Endodermal cell (in vitro differentiated cells): ENCODE measurements at regions not wholly inside any gene's neighbourhood (a gene's known extent, or its start where the extent isn't known, plus 50 kb on each side); places are given as distances from the start of the nearest gene placed in this dataset.

Experiments used
- DNase-seq: peaks from one replicate; pipeline ENCODE4 v3.0.0-alpha.2; 2017
- H3K27ac ChIP-seq: 2 replicates; pipeline ENCODE4 v1.5.1; 2013; ENCODE audit warnings: mild to moderate bottlenecking, low read depth, low read length, moderate library complexity
- H3K27me3 ChIP-seq: 2 replicates; pipeline ENCODE4 v1.6.1; 2013; ENCODE audit warnings: mild to moderate bottlenecking, low read length, moderate library complexity; ENCODE audit not compliant: insufficient read depth, control insufficient read depth, poor library complexity, severe bottlenecking
- H3K36me3 ChIP-seq: 2 replicates; pipeline ENCODE4 v1.7.0; 2013; ENCODE audit warnings: mild to moderate bottlenecking, low read length, moderate library complexity; ENCODE audit not compliant: control insufficient read depth, insufficient read depth
- H3K4me1 ChIP-seq: one replicate; pipeline ENCODE4 v1.7.0; 2013; ENCODE audit warnings: low read length; ENCODE audit not compliant: control insufficient read depth, insufficient read depth
- H3K4me3 ChIP-seq: 2 replicates; pipeline ENCODE4 v1.5.1; 2013; ENCODE audit warnings: mild to moderate bottlenecking, low read length, moderate library complexity
- H3K9ac ChIP-seq: 2 replicates; pipeline ENCODE4 v1.6.1; 2013; ENCODE audit warnings: mild to moderate bottlenecking, low read length, moderate library complexity; ENCODE audit not compliant: poor library complexity, severe bottlenecking; ENCODE audit errors: extremely low read depth
- H3K9me3 ChIP-seq: 2 replicates; pipeline ENCODE4 v1.6.1; 2013; ENCODE audit warnings: mild to moderate bottlenecking, low read length, moderate library complexity; ENCODE audit not compliant: control insufficient read depth
- H3K27ac Mint-ChIP-seq: 2 replicates; pipeline ENCODE4 v1.8.0; 2020; ENCODE audit warnings: mixed read lengths
- H3K27me3 Mint-ChIP-seq: 2 replicates; pipeline ENCODE4 v1.8.0; 2021; ENCODE audit warnings: mild to moderate bottlenecking, mixed read lengths; ENCODE audit not compliant: insufficient read depth
- H3K36me3 Mint-ChIP-seq: 2 replicates; pipeline ENCODE4 v1.8.0; 2020; ENCODE audit warnings: low read depth, mixed read lengths
- H3K4me1 Mint-ChIP-seq: 2 replicates; pipeline ENCODE4 v1.8.0; 2020; ENCODE audit warnings: mixed read lengths
- H3K4me3 Mint-ChIP-seq: 2 replicates; pipeline ENCODE4 v1.8.0; 2020; ENCODE audit warnings: mild to moderate bottlenecking, moderate library complexity, mixed read lengths
- H3K9me3 Mint-ChIP-seq: 2 replicates; pipeline ENCODE4 v1.8.0; 2020; ENCODE audit warnings: mild to moderate bottlenecking, mixed read lengths
- CTCF ChIP-seq: fragments of 200-600 bp; sonication (generic); conservative IDR thresholded peaks from 2 replicates; pipeline ENCODE4 v1.5.0; 2021; ENCODE audit warnings: antibody characterized with exemption, mild to moderate bottlenecking
- WGBS, 2 experiments: methylation state at CpG; one replicate each; pipeline versions ENCODE4 v1.1.5 to v1.1.7; 2013; ENCODE audit warnings: missing lambda C conversion rate in 2 of 2, mixed read lengths in 1 of 2; ENCODE audit not compliant: insufficient coverage in 1 of 2, insufficient read length in 1 of 2; 5-methylcytosine and 5-hydroxymethylcytosine counted together

DNA sequence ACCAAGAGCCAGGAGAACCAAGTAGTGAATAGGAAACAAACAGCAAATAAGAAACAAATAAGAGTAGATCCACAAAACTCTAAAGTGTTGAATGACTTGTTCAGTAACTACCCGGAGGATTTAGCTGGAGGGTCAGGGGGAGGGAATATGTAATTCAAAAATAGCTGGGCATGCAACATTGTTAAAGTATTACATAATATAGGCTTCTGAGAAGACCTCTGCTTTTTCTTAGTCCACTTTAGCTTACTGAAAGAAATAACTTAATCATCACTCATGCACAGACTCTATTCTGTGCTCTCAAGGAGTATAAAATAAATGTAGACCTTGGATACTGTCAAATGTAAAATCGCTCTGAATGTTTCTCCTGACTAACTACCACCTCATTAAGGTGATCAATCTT, 183.2 kb upstream of the POU5F2 start:
- Histone ChIP-seq H3K9ac (no peak overlapping the region), H3K36me3 (no peaks in the 10 kb centered on the region), H3K27ac (no peak overlapping the region), H3K4me1 (no peaks in the 10 kb centered on the region), H3K4me3 (no peak overlapping the region), H3K27me3 (no peaks in the 10 kb centered on the region), H3K9me3 (no peaks in the 10 kb centered on the region)
- no peaks in the 10 kb centered on the region for H3K9me3 Mint-ChIP-seq
- no peak for DNase-seq
- H3K4me1 Mint-ChIP-seq, result peaks cover 6% of the 10 kb centered on the region
- H3K36me3 Mint-ChIP-seq, result no peaks in the 10 kb centered on the region
- TF ChIP-seq CTCF, result no peak
- no peak overlapping the region for H3K27ac Mint-ChIP-seq
- H3K4me3 Mint-ChIP-seq, result no peak overlapping the region
- no peaks in the 10 kb centered on the region for H3K27me3 Mint-ChIP-seq
- 86 to 96% methylated on average over 2 of the region's 2 CpGs for WGBS, 2 experiments

- TF ChIP-seq CTCF, result no peak
- no peak overlapping the region for H3K9ac ChIP-seq
These were observed 181.2 kb upstream of the POU5F2 start for GRCh38 chr5:93922551-93922950.

DNA sequence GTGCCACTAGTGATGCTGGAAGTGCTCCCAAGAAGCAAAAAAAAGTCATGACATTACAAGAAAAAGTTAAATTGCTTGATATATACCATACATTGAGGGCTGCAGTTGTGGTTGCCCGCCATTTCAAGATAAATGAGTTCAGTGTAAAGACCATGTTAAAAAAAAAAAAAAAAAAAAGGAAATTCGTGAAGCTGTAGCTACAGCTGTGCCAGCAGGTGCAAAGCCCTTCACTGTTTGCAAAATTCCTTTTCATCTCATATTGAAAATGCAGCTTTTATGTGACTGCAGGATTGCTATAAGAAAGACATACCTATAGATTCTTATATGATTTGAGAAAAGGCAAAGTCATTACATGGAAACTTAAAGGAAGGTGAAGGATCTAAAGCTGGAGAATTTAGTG, 179.6 kb upstream of the POU5F2 start:
- H3K36me3 ChIP-seq, result no peaks in the 10 kb centered on the region
- WGBS, 2 experiments, result 71% methylated on average over 1 of the region's 2 CpGs; no CpG with 5 or more reads in 1 of the 2 experiments
- H3K9ac ChIP-seq, result no peak overlapping the region
- no peaks in the 10 kb centered on the region for H3K4me1 ChIP-seq
- TF ChIP-seq CTCF, result no peak
- Mint-ChIP-seq H3K36me3 (no peaks in the 10 kb centered on the region), H3K27ac (no peak overlapping the region), H3K9me3 (no peaks in the 10 kb centered on the region), H3K27me3 (no peaks in the 10 kb centered on the region), H3K4me1 (no peaks in the 10 kb centered on the region), H3K4me3 (no peak overlapping the region)
- DNase-seq, result no peak
- no peak overlapping the region for H3K4me3 ChIP-seq
- no peaks in the 10 kb centered on the region for H3K27me3 ChIP-seq
- H3K9me3 ChIP-seq, result no peaks in the 10 kb centered on the region
- H3K27ac ChIP-seq, result no peak overlapping the region

More at GRCh38 chr5:93922551-93922950, 181.2 kb upstream of the POU5F2 start:
- Mint-ChIP-seq H3K36me3 (no peaks in the 10 kb centered on the region), H3K9me3 (no peaks in the 10 kb centered on the region), H3K27ac (no peak overlapping the region), H3K27me3 (no peaks in the 10 kb centered on the region), H3K4me1 (peaks cover 6% of the 10 kb centered on the region), H3K4me3 (no peak overlapping the region)
- DNase-seq, result no peak
- Histone ChIP-seq H3K36me3 (no peaks in the 10 kb centered on the region), H3K4me1 (no peaks in the 10 kb centered on the region), H3K27me3 (no peaks in the 10 kb centered on the region), H3K27ac (no peak overlapping the region), H3K4me3 (no peak overlapping the region), H3K9me3 (no peaks in the 10 kb centered on the region)
- 96 to 97% methylated on average over 4 of the region's 5 CpGs for WGBS, 2 experiments
